Stimulated activated CD4-positive, alpha-beta T cell treated with anti-CD3 and anti-CD28 coated beads, TNF-alpha, amount 100 ng/mL, for 1 hour (primary cell): ENCODE measurements at regions not wholly inside any gene's neighbourhood (a gene's known extent, or its start where the extent isn't known, plus 50 kb on each side); places are given as distances from the start of the nearest gene placed in this dataset.
"Not testable (repeated sequence)": the region's sequence is repeated elsewhere in the genome, so short reads cannot be mapped to it uniquely, and the experiment has no call there.

Experiments
- DNase-seq, 3 donors: peaks; one replicate each; pipeline ENCODE4 v3.0.0-alpha.2; 2020; ENCODE audit warnings: low read depth in 3 of 3, low spot score in 1 of 3

GRCh38 chr9:16052757-16053530 lies 500.1 kb downstream of the CCDC171 start:
- DNase-seq, result no peak

- DNase-seq, result no peak
Observed at GRCh38 chr9:16057541-16057940, 504.7 kb downstream of the CCDC171 start.

- no peak for DNase-seq
Observed at GRCh38 chr9:16058131-16058549, 505.3 kb downstream of the CCDC171 start.

GRCh38 chr9:16060436-16061129 lies 507.7 kb downstream of the CCDC171 start:
- DNase-seq, result no peak

- DNase-seq, result no peak
Observed at GRCh38 chr9:16062542-16063240, 509.8 kb downstream of the CCDC171 start.

- no peak for DNase-seq
Observed at GRCh38 chr9:16063241-16063591, 510.4 kb downstream of the CCDC171 start.

DNA sequence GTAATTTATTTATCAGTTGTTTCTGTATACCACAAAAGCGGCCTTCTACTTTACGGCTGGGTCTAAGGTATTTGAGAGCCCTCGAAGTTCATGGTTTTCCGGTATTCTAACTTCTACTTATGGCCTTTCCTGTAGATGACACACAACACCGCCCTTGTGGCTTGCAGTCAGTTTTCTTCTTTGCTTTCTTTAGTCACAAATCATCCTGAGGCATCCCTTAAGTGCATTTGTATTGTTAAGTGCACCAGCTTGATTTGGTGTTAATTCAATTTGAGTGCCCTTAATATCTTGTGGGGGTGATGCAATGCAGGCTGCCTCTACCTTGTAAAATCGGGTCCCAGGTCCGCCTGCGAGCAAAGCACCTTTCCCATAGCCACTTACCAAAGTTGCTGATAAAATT lies 511.9 kb downstream of the CCDC171 start:
- DNase-seq, result no peak

DNA sequence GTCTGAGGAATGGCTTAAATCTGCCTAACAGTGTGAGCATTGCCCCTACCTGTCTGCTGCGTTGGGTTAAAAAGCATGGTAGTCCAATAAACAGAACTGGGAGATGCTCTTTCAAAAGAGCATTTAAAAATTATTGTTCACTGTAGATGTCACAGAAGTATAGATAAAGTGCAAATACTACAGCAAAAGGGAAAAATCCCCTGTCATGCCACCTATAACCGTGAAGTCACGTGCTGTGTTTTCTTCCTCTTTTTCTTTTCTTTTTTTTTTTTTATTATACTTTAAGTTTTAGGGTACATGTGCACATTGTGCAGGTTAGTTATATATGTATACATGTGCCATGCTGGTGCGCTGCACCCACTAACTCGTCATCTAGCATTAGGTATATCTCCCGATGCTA lies 513.4 kb downstream of the CCDC171 start:
- DNase-seq, result not testable (repeated sequence)

DNA sequence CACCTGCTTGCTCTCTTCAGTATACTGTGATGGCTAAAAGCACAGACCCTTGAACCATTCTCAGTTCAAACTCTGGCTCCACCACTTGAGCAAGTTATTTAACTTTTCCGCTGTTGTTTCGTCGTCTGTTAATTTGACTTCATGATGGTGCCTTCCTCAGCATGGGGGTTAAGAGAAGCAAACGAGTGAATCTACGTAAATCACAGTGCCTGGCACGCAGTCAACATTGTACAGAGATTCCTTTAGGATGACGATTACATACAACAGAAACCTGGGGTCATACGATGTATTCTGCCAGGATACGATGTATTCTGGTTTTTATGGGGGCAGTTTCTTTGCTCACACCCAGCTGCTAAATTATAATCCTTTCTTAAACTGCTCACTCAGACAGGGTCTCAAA lies 515.6 kb downstream of the CCDC171 start:
- no peak for DNase-seq

DNA sequence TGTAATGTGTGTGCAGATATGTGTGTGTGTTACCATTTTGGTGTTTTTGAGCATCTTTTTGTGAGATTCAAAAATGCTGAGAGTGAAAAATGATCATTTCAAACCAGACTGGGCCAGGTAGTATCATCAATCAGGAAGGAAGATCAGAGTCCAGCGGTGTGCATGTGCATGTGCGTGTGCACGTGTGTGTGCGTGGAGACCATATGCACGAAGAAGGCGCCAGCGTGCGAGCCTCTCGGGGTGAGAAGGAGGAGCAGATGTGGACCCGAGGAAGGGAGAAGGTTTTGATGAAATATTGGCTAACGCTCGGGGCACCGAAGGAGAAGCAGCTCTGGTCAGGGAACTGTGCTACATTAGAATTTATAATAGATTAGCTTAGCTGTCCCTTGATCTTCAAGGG lies 516.4 kb downstream of the CCDC171 start:
- DNase-seq, result no peak

DNA sequence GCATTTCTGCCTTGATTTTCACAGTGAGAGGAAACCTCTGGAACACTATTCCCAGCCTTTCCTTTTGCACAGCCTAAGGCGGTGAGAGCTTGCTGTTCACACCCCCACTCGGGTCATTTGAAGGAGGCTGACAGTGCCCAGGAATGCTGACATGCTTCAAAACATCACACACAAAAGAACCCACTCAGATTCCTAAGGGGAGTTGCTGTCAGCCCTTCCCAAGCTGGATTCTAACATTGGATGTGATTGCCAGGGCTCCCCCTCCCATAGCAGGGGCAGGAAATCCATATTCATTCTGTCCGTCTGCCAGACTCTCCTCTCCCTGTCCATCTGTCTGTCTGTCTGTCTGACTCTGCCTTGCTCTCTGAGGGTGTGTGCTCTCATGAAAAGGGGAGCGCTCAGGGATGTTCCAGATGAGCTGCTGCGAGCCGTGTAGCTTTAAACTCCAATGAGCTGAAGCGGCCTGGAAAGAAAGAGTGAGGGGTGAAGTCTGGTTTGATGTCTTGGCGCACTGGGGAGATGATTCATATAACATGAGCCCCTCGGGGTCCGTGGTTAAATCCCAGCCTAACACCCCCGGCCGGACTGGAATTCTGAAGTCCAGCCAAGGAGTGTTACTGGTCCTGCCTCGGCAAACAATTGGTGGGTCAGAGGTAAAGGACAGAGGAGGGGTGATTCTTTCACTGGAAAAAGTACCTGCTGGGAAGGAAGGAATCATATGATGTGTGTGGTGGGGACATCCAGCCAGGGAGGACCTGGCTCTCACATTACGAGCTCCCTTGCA lies 517.0 kb downstream of the CCDC171 start:
- DNase-seq, result no peak

- no peak for DNase-seq
Observed at GRCh38 chr9:16070455-16071145, 517.8 kb downstream of the CCDC171 start.

DNA sequence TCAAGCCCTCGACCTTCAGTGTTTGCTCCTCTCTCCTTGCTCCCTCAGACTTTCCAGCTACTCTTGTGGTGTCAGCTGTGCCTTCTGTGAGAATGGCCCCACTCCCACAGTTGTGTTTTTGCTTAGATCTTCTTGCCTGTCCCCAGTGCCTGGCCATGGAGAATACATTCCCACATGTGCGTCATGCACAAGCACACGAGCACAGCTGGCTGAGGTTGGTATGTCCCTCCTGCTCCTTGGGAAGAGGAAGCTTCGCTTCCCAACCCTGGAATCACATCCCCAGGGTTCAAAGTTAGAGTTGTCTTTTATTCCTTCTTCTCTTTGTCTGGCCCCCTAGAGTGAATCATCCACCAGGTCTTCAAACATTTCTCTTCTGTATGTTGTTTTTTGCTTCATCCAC lies 518.6 kb downstream of the CCDC171 start:
- DNase-seq, result no peak

- no peak for DNase-seq
Observed at GRCh38 chr9:16074963-16075362, 522.1 kb downstream of the CCDC171 start.

- no peak for DNase-seq
Observed at GRCh38 chr9:16075696-16076095, 522.9 kb downstream of the CCDC171 start.

DNA sequence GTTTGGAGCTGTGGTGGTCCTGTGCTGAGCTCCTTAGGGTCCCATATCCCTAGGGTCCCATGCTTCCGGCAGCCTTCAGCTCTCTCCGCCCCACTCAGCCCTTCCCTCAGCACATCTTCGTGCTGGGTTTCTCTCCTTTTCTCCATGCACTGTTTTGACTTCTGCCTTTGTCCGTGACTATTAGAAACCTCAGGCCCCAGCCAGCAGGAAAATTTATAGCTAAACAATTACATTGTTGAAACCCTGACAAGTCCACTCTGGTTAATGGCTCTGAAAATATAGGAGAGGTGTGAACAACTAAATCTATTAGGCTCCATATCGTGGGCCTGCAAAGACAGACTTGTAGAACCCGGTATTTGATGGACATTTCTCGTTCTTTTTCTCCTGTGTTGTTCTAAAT lies 523.7 kb downstream of the CCDC171 start:
- DNase-seq, result no peak

GRCh38 chr9:16082796-16083195 lies 530.0 kb downstream of the CCDC171 start:
- DNase-seq, result no peak

GRCh38 chr9:16085167-16085726 lies 532.4 kb downstream of the CCDC171 start:
- DNase-seq, result no peak

GRCh38 chr9:16090907-16091629 lies 538.2 kb downstream of the CCDC171 start:
- no peak for DNase-seq
